Breast epithelium (tissue), 3 donors: ENCODE measurements at regions not wholly inside any gene's neighbourhood (a gene's known extent, or its start where the extent isn't known, plus 50 kb on each side); places are given as distances from the start of the nearest gene placed in this dataset.

Experiments
- POLR2A ChIP-seq: fragments of 450-650 bp; IDR thresholded peaks from one replicate; pipeline ENCODE4 v1.6.1; 2016; ENCODE audit warnings: antibody characterized with exemption, mild to moderate bottlenecking, moderate library complexity
- POLR2AphosphoS5 ChIP-seq, 3 donors: sonication (generic); formaldehyde crosslinking; IDR thresholded peaks; one replicate each; pipeline ENCODE4 v1.6.1; 2017; ENCODE audit warnings: antibody characterized with exemption in 3 of 3
- TF ChIP-seq, protein P1 (sequence below), 3 donors: fragments of 450-650 bp; IDR thresholded peaks; one replicate each; pipeline ENCODE4 v1.5.1; 2016 to 2017; ENCODE audit warnings: antibody characterized with exemption in 3 of 3, mild to moderate bottlenecking in 3 of 3, moderate library complexity in 3 of 3

DNA sequence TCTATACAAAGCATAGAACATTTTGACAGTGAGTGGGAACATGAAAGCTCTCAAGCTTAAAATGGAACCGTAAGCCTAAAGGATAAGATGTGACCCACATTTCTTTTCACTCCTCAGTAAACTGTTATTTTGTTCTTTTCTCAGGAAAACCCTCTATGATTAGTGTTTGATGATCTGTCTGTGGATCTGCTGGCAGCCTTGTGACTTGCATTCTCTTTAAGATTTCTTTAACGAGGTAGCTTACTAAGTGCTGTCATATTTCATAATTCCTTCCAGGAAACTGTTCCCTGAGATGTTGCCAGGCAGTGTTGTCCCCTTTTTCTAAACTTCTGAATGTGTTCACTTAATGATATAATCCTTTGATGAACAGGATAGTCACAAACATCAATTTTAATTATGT is 167.6 kb downstream of the PYDC2 start:
- TF ChIP-seq, protein P1, sequence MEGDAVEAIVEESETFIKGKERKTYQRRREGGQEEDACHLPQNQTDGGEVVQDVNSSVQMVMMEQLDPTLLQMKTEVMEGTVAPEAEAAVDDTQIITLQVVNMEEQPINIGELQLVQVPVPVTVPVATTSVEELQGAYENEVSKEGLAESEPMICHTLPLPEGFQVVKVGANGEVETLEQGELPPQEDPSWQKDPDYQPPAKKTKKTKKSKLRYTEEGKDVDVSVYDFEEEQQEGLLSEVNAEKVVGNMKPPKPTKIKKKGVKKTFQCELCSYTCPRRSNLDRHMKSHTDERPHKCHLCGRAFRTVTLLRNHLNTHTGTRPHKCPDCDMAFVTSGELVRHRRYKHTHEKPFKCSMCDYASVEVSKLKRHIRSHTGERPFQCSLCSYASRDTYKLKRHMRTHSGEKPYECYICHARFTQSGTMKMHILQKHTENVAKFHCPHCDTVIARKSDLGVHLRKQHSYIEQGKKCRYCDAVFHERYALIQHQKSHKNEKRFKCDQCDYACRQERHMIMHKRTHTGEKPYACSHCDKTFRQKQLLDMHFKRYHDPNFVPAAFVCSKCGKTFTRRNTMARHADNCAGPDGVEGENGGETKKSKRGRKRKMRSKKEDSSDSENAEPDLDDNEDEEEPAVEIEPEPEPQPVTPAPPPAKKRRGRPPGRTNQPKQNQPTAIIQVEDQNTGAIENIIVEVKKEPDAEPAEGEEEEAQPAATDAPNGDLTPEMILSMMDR (IDR thresholded peaks at IDR 0.05), result no peak
- TF ChIP-seq POLR2AphosphoS5 (IDR thresholded peaks at IDR 0.05) (no peak), POLR2A (no peak)
